Cardiac fibroblast (primary cell): ENCODE measurements at regions not wholly inside any gene's neighbourhood (a gene's known extent, or its start where the extent isn't known, plus 50 kb on each side); places are given as distances from the start of the nearest gene placed in this dataset.

Experiments
- DNase-seq, 2 donors: peaks; one replicate each; pipeline versions ENCODE4 v3.0.0 to v3.0.0-alpha.2; 2010; ENCODE audit warnings: low read depth in 2 of 2
- H3K4me3 ChIP-seq, 2 donors: replicated peaks in 1 of 2; 1 replicate in 1 of 2; 2 replicates in 1 of 2; pipeline ENCODE4 v1.5.1; 2011; ENCODE audit warnings: low read depth in 2 of 2, low read length in 2 of 2, mild to moderate bottlenecking in 2 of 2, moderate library complexity in 1 of 2
- CTCF ChIP-seq: IDR thresholded peaks from one replicate; pipeline ENCODE4 v1.5.1; 2011; ENCODE audit warnings: low read depth, mild to moderate bottlenecking, low read length, inconsistent platforms

- no peak for DNase-seq
- no peak for TF ChIP-seq CTCF
- no peak overlapping the region for H3K4me3 ChIP-seq
Observed at GRCh38 chr1:3988431-3988830, 88.4 kb upstream of the C1orf174 start.

DNA sequence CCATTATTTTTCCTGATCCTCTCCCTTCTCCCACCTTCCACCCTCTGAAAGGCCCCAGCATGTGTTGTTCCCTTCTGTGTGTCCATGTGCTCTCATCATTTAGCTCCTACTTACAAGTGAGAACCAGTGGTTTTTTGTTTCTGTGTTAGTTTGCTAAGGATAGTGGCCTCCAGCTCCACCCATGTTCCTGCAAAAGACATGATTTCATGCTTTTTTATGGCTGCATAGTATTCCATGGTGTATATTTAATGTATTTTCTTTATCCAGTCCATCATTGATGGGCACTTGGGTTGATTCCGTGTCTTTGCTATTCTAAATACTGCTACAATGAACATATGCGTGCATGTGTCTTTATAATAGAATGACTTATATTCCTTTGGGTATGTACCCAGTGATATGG lies 89.4 kb upstream of the C1orf174 start:
- H3K4me3 ChIP-seq = no peak overlapping the region
- no peak for DNase-seq
- no peak for TF ChIP-seq CTCF

DNA sequence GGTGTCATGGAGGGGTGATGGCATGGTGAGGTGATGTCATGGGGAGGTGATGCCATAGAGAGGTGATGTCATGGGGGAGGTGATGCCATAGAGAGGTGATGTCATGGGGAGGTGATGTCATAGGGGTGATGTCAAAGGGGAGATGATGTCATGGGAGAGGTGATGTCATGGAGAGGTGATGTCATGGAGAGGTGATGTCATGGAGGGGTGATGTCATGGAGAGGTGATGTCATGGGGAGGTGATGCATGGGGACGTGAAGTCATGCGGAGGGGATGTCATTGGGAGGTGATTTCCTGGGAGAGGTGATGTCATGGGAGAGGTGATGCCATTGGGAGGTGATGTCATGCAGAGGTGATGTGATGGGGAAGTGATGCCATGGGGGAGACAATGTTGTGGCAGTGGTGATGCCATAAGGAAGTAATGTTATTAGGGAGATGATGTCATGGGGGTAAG lies 92.1 kb upstream of the C1orf174 start:
- no peak overlapping the region for H3K4me3 ChIP-seq
- peak in 1 of 2 donors; percentile 2 for DNase-seq
- no peak for TF ChIP-seq CTCF

- TF ChIP-seq CTCF = no peak
- H3K4me3 ChIP-seq = no peak overlapping the region
- DNase-seq = no peak
Observed at GRCh38 chr1:3992746-3993145, 92.7 kb upstream of the C1orf174 start.

DNA sequence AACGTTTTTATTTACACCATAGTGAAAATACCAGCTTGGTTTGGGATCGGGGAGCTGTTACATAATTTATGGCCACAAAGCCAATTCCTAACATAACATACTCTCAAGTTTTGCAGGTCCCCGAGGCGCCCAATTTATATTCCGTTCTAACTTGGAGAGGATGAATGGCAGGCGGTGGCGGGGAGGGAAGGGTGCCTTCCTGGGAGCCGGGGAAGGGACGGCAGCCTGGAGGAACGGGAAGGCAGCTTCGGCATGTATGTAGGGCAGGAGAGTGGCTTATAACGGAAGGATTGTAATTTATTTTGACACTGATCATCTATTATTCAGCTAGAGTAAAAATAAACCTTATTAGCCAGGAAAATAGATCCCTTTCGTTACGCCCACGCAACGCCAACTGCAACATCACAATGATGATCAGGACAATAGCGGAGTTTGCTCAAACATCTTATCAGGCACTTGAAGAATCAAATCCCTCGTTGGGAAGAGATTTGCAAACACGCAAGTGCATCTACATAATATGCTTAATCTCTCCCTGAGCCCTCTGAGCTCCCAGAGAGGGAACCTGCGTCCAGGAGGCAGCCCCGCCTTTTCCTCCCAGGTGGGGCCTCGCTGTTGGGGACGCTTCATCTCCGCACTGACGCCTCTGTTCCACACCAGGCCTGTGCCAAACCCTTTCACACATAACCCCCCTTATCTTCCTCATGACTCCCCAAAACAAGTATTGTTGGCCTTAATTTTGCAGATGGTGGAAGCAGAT lies 93.7 kb upstream of the C1orf174 start:
- H3K4me3 ChIP-seq = no peak overlapping the region
- DNase-seq = no peak
- TF ChIP-seq CTCF = no peak

GRCh38 chr1:3995141-3995780 lies 95.2 kb upstream of the C1orf174 start:
- DNase-seq = no peak
- TF ChIP-seq CTCF = no peak
- no peak overlapping the region for H3K4me3 ChIP-seq
